Endothelial cell of umbilical vein (primary cell): ENCODE measurements at regions not wholly inside any gene's neighbourhood (a gene's known extent, or its start where the extent isn't known, plus 50 kb on each side); places are given as distances from the start of the nearest gene placed in this dataset.

ENCODE experiments used
- FOS ChIP-seq: IDR thresholded peaks from 2 replicates; pipeline ENCODE4 v1.6.1; 2011; ENCODE audit warnings: mild to moderate bottlenecking, low read length, moderate library complexity, borderline replicate concordance; ENCODE audit not compliant: insufficient read depth
- JUN ChIP-seq: IDR thresholded peaks from 2 replicates; pipeline ENCODE4 v1.6.1; 2011; ENCODE audit warnings: borderline replicate concordance, low read depth; ENCODE audit not compliant: insufficient read length, insufficient read depth
- POLR2A ChIP-seq: IDR thresholded peaks from 2 replicates; pipeline ENCODE4 v1.6.1; 2012; ENCODE audit warnings: low read depth, mild to moderate bottlenecking, control low read depth, low read length
- POLR2AphosphoS5 ChIP-seq: IDR thresholded peaks from 2 replicates; pipeline ENCODE4 v1.6.1; 2012; ENCODE audit warnings: low read depth, mild to moderate bottlenecking, control low read depth, low read length, moderate library complexity; ENCODE audit not compliant: insufficient read depth
- TF ChIP-seq, protein P1 (sequence below), 2 donors: IDR thresholded peaks; 1 replicate in 1 of 2; 2 replicates in 1 of 2; pipeline ENCODE4 v1.5.1; 2011; ENCODE audit warnings: low read length in 2 of 2, mild to moderate bottlenecking in 2 of 2, moderate library complexity in 2 of 2, control low read depth in 1 of 2, inconsistent platforms in 1 of 2, low read depth in 1 of 2; ENCODE audit not compliant: insufficient read depth in 1 of 2; ENCODE audit errors: extremely low read depth in 1 of 2

DNA sequence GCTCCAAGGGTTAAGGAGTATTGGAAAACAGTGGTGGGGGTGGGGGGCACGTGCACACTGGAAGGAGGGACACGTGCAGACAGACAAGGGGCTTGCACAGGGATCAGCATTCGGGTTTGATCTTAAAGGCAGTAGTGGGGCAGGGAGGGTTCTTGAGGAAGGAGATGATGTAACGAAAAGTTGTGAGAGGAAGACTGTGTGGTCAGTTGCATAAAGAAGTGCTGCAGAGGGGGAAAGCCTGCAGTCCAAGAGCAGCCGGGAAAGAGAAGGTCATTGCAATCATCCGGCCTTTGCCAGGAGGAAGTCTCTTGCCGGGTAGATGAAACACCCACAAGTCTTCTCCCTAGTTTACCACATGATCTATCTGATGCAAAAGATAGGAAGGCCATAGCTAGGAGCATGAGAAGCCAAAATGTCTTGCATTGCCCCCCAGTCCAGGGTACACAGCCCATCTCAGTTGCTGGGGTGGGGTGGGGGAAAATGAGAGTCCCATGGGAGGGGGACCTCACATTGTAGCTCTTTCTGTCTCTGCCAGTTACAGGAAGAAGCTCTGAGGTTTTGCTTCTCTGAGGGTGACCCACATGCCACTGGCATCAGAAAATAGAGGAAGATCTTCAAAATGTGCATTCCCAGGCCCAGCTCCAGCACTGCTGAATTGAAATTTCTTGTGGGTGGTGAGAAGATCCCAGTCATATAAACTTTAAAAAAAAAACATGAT lies 202.5 kb upstream of the RAB4A start:
- TF ChIP-seq, protein P1, sequence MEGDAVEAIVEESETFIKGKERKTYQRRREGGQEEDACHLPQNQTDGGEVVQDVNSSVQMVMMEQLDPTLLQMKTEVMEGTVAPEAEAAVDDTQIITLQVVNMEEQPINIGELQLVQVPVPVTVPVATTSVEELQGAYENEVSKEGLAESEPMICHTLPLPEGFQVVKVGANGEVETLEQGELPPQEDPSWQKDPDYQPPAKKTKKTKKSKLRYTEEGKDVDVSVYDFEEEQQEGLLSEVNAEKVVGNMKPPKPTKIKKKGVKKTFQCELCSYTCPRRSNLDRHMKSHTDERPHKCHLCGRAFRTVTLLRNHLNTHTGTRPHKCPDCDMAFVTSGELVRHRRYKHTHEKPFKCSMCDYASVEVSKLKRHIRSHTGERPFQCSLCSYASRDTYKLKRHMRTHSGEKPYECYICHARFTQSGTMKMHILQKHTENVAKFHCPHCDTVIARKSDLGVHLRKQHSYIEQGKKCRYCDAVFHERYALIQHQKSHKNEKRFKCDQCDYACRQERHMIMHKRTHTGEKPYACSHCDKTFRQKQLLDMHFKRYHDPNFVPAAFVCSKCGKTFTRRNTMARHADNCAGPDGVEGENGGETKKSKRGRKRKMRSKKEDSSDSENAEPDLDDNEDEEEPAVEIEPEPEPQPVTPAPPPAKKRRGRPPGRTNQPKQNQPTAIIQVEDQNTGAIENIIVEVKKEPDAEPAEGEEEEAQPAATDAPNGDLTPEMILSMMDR (IDR thresholded peaks at IDR 0.05; ENCODE audit: extremely low read depth in 1 of 2, insufficient read depth in 1 of 2, low read depth in 1 of 2, low read length in 2 of 2), result no peak
- TF ChIP-seq POLR2A (no peak), JUN (no peak), POLR2AphosphoS5 (no peak), FOS (no peak)
